ENCODE measurements at regions not wholly inside any gene's neighbourhood (a gene's known extent, or its start where the extent isn't known, plus 50 kb on each side); places are given as distances from the start of the nearest gene placed in this dataset.

GRCh38 chr21:14875186-14875585, 189.6 kb downstream of the NRIP1 start:
- TF ChIP-seq POLR2AphosphoS5 (IDR thresholded peaks at IDR 0.05; ENCODE audit: borderline replicate concordance, low read depth, low read length) (no peak), EZH2 (IDR thresholded peaks at IDR 0.05) (no peak), FOXP2 (optimal IDR thresholded peaks at IDR 0.05; ENCODE audit: control extremely low read depth, extremely low read length, insufficient read depth) (no peak)
